ENCODE measurements at regions not wholly inside any gene's neighbourhood (a gene's known extent, or its start where the extent isn't known, plus 50 kb on each side); places are given as distances from the start of the nearest gene placed in this dataset.

DNA sequence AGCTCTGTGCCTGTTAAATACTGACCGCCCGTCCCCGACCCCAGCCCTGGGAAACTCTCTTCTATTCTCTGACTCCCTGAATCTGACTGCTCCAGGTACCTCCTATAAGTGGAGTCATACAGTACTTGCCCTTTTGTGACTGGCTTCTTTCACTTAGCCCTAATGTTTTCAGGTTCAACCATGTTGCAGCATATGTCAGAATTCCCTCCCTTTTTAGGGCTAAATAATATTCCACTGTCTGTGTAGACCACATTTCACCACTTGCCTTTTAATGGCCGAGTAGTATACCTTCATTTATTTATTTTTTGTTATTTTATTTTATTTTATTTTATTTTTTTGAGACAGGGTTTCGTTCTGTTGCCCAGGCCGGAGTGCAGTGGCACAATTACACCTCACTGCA, 96.1 kb upstream of the SLC22A11 start:
- no peak for DNase-seq
- no peak overlapping the region for H3K27ac Mint-ChIP-seq
- H3K36me3 Mint-ChIP-seq (ENCODE audit: low read depth) = no peaks in the 10 kb centered on the region
- no peaks in the 10 kb centered on the region for H3K4me1 Mint-ChIP-seq (ENCODE audit: low read depth)
- no peak overlapping the region for H3K4me3 Mint-ChIP-seq
- POLR2A ChIA-PET = no interaction called here
- CTCF ChIA-PET = no interaction called here
- no peak for ATAC-seq
- H3K9me3 Mint-ChIP-seq (ENCODE audit: insufficient read depth) = no peaks in the 10 kb centered on the region
- no peaks in the 10 kb centered on the region for H3K27me3 Mint-ChIP-seq (ENCODE audit: low read depth)

DNA sequence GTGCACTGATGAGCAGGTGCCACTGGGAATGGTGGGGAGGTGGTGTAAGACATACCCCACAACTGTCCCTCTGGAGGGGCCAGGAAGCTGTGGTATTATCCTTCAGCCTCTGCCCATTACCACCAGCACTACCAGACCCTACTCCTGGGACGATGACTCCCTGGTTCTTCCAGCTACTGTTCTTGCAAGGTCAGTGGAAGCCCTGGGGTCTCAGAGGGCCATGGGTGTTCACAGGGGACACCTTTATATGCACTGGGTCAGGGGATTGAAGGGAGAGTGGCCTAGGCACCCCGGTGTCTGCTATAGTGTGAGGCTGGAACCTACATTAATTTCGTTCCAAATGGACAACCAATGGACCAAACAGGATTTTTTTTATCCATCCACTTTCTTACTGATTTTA, 94.7 kb upstream of the SLC22A11 start:
- no peak overlapping the region for H3K4me3 Mint-ChIP-seq
- H3K36me3 Mint-ChIP-seq (ENCODE audit: low read depth) = no peaks in the 10 kb centered on the region
- no peaks in the 10 kb centered on the region for H3K9me3 Mint-ChIP-seq (ENCODE audit: insufficient read depth)
- ChIA-PET POLR2A (no interaction called here), CTCF (interaction anchor here (2.0 kb wide), 1 partner anchor 12 kb away, joined by 12 read pairs; no protein-coding TSS in a partner anchor)
- ATAC-seq (no peak), DNase-seq (no peak)
- peaks cover 4% of the 10 kb centered on the region for H3K27me3 Mint-ChIP-seq (ENCODE audit: low read depth)
- H3K4me1 Mint-ChIP-seq (ENCODE audit: low read depth) = no peaks in the 10 kb centered on the region
- no peak overlapping the region for H3K27ac Mint-ChIP-seq

DNA sequence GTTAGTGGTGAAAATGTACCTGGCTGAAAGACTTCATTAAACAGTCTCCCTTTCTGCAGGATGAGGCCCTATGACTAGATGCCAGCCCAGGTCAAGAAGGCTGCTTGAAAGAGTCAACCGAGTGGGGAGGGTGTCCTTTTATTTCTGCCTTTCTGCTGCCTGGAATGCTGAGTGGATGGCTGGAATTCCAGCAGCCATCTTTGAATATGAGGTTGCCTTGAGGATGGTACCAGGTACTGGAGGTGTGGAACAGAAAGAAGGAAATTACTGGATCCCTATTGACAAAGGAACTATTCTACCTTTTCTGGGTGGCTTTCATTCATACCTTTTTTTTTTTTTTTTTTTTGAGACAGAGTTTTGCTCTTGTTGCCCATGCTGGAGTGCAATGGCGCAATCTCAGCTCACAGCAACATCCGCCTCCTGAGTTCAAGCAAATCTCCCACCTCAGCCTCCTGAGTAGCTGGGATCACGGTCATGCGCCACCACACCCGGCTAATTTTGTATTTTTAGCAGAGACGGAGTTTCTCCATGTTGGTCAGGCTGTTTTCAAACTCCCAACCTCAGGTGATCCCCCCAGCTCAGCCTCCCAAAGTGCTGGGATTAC, 89.5 kb upstream of the SLC22A11 start:
- Mint-ChIP-seq H3K36me3 (ENCODE audit: low read depth) (no peaks in the 10 kb centered on the region), H3K27me3 (ENCODE audit: low read depth) (peaks cover 22% of the 10 kb centered on the region), H3K9me3 (ENCODE audit: insufficient read depth) (no peaks in the 10 kb centered on the region), H3K27ac (no peak overlapping the region), H3K4me3 (no peak overlapping the region), H3K4me1 (ENCODE audit: low read depth) (no peaks in the 10 kb centered on the region)
- ATAC-seq (no peak), DNase-seq (no peak)
- POLR2A ChIA-PET = no interaction called here
- CTCF ChIA-PET = interaction anchor here (1.6 kb wide), 1 partner anchor 17 kb away, joined by 10 read pairs; no protein-coding TSS in a partner anchor

DNA sequence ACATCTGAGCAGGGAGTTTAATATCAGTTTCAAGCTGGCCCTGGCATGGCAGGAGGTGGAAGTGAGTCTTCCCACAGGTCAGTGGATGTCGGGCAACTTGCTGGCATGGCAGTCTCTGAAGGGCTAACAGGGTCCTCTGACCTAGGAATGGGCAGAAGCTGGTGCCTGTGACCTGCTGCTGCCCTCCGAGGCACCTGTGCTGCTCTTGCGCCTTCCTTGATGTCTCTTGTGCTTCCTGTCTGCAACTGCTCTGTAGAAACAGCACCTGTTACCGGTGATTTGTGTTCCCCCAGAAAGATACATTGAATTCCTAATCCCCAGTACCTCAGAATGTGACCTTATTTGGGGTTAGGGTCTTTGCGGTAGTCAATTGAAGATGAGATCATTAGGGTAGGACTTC, 86.5 kb upstream of the SLC22A11 start:
- Mint-ChIP-seq H3K36me3 (ENCODE audit: low read depth) (no peaks in the 10 kb centered on the region), H3K27ac (no peak overlapping the region), H3K9me3 (ENCODE audit: insufficient read depth) (no peaks in the 10 kb centered on the region), H3K4me3 (no peak overlapping the region), H3K4me1 (ENCODE audit: low read depth) (no peaks in the 10 kb centered on the region), H3K27me3 (ENCODE audit: low read depth) (peaks cover 28% of the 10 kb centered on the region)
- CTCF ChIA-PET = no interaction called here
- DNase-seq (no peak), ATAC-seq (no peak)
- POLR2A ChIA-PET = no interaction called here

DNA sequence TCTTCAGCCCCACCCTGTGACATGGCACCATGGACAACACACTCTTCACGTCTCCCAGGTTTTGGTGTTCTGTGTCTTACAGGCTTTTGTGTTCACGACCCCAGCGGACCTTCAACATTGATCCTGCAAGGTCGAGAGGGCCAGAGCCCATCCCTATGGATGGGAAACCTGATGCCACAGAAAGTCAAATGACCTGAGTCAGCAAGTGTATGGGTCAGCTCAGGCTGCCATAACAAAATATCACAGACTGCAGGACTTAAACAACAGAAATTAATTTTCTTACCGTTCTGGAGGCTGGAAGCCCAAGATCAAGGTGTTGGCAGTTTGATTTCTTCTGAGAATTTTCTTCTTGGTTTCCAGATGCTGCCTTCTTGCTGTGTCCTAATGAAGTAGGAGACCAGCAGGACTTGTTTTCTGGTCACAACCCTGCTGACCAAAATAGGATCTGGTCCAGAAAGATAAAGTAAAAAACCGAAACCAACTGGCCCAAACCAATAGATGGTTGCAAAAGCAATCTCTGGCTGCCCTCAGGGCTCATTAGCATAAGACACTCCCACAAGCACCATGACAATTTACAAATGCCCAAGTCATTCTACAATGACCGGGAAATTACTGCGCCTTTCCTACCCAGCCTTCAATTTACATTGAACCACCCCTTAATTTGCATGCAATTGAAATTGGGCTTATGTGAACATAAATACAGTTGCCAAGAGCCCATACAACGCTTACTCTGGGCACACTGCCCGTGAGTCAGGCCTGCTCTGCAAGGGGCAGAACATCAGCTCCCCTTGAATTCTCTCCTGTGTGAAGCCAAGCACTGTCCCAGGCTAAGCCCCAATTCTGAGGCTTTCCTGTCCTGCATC, 82.9 kb upstream of the SLC22A11 start:
- CTCF ChIA-PET = no interaction called here
- Mint-ChIP-seq H3K36me3 (ENCODE audit: low read depth) (no peaks in the 10 kb centered on the region), H3K27ac (no peak overlapping the region)

DNA sequence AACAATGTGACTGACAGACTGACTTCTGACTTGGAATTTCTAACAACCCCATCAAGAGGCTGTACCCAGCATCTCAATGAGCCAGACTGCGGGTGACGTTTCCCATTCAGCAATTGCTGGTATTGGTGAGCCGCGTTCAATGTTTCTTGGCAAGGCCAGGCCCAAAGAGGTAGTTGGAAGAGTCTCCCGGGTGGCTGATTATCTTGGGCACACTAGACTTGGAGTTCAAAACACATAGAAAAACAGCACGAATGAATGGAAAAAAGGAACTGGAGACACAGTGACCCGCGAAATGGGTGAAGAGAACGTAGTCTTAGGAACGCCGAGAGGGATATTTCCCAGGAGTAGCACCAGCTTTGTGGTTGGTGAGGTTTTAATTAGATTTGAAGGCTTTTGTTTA, 81.1 kb upstream of the SLC22A11 start:
- Mint-ChIP-seq H3K36me3 (ENCODE audit: low read depth) (no peaks in the 10 kb centered on the region), H3K4me3 (no peak overlapping the region), H3K4me1 (ENCODE audit: low read depth) (no peaks in the 10 kb centered on the region), H3K27ac (no peak overlapping the region), H3K27me3 (ENCODE audit: low read depth) (peaks cover 17% of the 10 kb centered on the region), H3K9me3 (ENCODE audit: insufficient read depth) (no peaks in the 10 kb centered on the region)
- DNase-seq (no peak), ATAC-seq (no peak)
- ChIA-PET POLR2A (no interaction called here), CTCF (interaction anchor here (1.7 kb wide), 1 partner anchor 25 kb away, joined by 9 read pairs; no protein-coding TSS in a partner anchor)

More for the DNA sequence above, 82.9 kb upstream of the SLC22A11 start:
- Mint-ChIP-seq H3K9me3 (ENCODE audit: insufficient read depth) (no peaks in the 10 kb centered on the region), H3K4me3 (no peak overlapping the region), H3K27me3 (ENCODE audit: low read depth) (peaks cover 24% of the 10 kb centered on the region), H3K4me1 (ENCODE audit: low read depth) (no peaks in the 10 kb centered on the region)
- DNase-seq = no peak
- POLR2A ChIA-PET = no interaction called here
- no peak for ATAC-seq

DNA sequence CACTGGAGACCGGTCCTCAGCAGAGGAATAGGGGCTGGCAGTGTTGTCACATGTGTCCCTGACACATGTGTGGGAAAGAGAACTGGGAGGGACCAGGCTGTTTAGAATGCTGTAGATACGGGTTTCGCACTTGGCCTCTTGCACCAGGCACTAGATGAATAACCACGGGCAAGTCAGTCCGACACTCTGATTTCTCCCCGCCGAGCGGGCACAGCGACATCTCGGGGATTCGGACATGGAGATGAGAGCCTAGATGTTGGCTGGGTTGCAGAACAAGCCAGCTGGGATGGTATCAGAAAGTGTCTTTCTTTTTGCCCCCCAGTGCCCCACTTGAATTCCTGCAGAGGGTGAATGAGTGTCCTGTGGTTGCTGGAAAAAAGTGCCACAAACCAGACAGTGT, 80.6 kb upstream of the SLC22A11 start:
- DNase-seq (no peak), ATAC-seq (no peak)
- Mint-ChIP-seq H3K27ac (no peak overlapping the region), H3K4me1 (ENCODE audit: low read depth) (no peaks in the 10 kb centered on the region), H3K27me3 (ENCODE audit: low read depth) (peaks cover 17% of the 10 kb centered on the region), H3K4me3 (no peak overlapping the region), H3K9me3 (ENCODE audit: insufficient read depth) (no peaks in the 10 kb centered on the region), H3K36me3 (ENCODE audit: low read depth) (no peaks in the 10 kb centered on the region)
- ChIA-PET CTCF (interaction anchor here (1.7 kb wide), 1 partner anchor 26 kb away, joined by 9 read pairs; no protein-coding TSS in a partner anchor), POLR2A (interaction anchor here (0.7 kb wide), 1 partner anchor 258 kb away, joined by 3 read pairs; no protein-coding TSS in a partner anchor)

DNA sequence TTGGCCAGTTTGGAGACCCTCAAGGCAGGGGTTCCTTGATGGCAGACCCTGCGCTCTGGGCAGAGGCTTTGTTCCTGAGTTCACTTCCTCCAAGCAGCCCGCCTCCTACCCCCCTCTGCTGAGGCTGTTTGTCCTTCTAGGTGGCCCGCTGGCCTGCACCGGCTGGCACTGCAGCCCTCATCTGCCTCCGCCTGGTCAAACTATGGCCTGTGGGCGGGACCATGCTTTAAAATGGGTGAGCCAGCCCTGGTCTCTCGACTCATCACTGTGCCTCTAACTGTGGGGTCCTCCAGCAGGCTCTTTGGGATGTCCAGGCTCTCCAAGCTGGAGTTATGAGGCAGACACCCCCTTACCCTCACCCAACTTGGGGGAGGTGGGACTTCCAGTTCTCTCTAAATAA, 78.9 kb upstream of the SLC22A11 start:
- ATAC-seq (no peak), DNase-seq (no peak)
- Mint-ChIP-seq H3K27me3 (ENCODE audit: low read depth) (peaks cover 12% of the 10 kb centered on the region), H3K36me3 (ENCODE audit: low read depth) (no peaks in the 10 kb centered on the region), H3K4me3 (no peak overlapping the region), H3K27ac (no peak overlapping the region), H3K4me1 (ENCODE audit: low read depth) (no peaks in the 10 kb centered on the region), H3K9me3 (ENCODE audit: insufficient read depth) (no peaks in the 10 kb centered on the region)
- ChIA-PET CTCF (no interaction called here), POLR2A (no interaction called here)

DNA sequence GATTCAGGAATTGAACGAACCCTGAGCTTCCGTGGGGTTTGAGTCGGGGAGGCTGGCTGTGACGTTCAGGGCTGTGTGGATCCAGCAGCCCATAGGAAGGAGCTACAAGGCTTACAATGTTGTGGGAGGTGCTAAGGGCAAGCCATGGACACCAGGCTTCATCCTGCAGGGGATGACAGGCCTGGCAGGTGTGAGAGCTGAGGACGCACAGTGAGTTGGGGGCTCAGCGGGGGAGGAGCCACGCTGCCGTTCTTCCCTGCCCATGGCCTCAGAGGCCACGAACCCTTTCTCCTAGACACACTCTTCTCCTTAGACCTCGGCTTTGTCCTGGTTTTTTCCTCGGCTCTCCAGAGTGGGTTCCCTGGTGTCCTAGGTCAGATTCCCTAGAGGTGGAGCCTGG, 78.1 kb upstream of the SLC22A11 start:
- DNase-seq = no peak
- no peaks in the 10 kb centered on the region for H3K9me3 Mint-ChIP-seq (ENCODE audit: insufficient read depth)
- H3K4me1 Mint-ChIP-seq (ENCODE audit: low read depth) = no peaks in the 10 kb centered on the region
- ChIA-PET CTCF (interaction anchor here (1.4 kb wide), 1 partner anchor 29 kb away, joined by 7 read pairs; no protein-coding TSS in a partner anchor), POLR2A (no interaction called here)
- H3K27me3 Mint-ChIP-seq (ENCODE audit: low read depth) = peaks cover 12% of the 10 kb centered on the region
- H3K4me3 Mint-ChIP-seq = no peak overlapping the region
- no peaks in the 10 kb centered on the region for H3K36me3 Mint-ChIP-seq (ENCODE audit: low read depth)
- no peak overlapping the region for H3K27ac Mint-ChIP-seq
- no peak for ATAC-seq

DNA sequence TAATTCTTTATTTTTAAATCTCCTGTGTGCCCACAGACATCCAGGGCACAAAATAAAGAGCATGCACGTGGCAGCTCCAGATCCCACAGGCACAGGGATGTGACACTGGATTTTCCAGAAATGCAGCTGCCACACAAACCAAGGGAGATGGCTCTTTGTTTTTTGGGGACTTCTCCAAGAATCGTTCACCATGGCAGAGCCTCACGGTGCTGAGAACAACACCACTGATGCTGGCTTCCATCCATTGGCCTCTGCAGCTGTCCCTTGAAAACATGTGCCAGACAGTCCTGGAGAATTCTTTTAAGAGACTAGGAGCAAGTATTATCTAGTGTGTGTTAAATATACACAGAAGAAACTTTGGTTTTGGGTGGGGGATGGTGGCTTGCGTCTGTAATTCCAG, 73.2 kb upstream of the SLC22A11 start:
- ChIA-PET POLR2A (no interaction called here), CTCF (no interaction called here)
- Mint-ChIP-seq H3K36me3 (ENCODE audit: low read depth) (no peaks in the 10 kb centered on the region), H3K27ac (no peak overlapping the region), H3K4me1 (ENCODE audit: low read depth) (no peaks in the 10 kb centered on the region), H3K4me3 (no peak overlapping the region), H3K27me3 (ENCODE audit: low read depth) (peaks cover 12% of the 10 kb centered on the region), H3K9me3 (ENCODE audit: insufficient read depth) (no peaks in the 10 kb centered on the region)
- DNase-seq (no peak), ATAC-seq (no peak)

DNA sequence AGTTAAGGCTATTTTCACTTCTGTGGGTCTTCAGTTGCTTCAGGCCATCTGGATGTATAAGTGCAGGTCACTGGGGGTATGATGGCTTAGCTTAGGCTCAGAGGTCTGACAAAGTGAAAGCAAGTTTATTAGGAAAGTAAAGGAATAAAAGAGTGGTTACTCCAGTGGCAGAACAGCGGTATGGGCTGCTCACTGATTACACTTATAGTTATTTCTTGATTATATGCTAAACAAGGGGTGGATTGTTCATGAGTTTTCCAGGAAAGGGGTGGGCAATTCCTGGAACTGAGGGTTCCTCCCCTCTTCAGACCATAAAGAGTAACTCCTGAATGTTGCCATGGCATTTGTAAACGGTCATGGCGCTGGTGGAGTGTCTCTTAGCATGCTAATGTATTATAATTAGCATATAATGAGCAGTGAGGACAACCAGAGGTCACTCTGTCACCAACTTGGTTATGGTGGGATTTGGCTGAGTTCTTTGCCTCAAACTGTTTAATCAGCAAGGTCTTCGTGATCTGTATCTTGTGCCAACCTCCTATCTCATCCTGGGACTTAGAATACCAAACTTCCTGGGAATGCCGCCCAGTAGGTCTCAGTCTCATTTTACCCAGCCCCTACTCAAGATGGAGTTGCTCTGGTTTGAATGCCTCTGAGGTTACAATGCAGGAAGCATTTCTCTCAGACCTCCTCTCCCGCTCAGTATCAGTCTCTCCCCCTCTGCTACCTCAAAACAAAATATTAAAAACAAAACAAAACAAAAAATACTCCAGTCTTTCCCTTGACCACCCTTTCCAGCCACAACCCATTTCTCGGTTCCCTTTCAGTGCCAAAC, 71.3 kb upstream of the SLC22A11 start:
- Mint-ChIP-seq H3K27ac (no peak overlapping the region), H3K4me3 (no peak overlapping the region), H3K9me3 (ENCODE audit: insufficient read depth) (no peaks in the 10 kb centered on the region), H3K27me3 (ENCODE audit: low read depth) (peaks cover 11% of the 10 kb centered on the region), H3K4me1 (ENCODE audit: low read depth) (no peaks in the 10 kb centered on the region), H3K36me3 (ENCODE audit: low read depth) (no peaks in the 10 kb centered on the region)
- ChIA-PET POLR2A (no interaction called here), CTCF (no interaction called here)
- no peak for DNase-seq
- ATAC-seq = no peak

DNA sequence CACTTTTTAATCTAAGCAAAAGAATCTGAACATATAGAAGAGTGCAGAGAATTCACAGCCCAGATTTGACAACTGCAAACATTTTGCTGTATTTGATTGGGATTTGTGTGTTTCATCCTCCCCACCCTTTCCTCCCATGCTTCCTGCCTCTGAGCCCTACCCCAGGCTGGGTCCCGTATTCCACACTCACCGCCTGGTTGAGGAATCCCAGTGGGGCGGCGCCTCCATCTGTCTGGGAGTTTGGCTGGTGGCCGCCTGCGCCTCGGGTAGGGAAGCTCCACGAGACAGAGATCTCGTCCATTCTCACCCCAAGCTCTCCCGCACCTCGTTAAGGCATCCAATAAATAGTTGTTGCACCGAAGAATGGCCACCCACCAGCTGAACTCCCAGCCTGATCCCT, 70.7 kb upstream of the SLC22A11 start:
- Mint-ChIP-seq H3K27ac (no peak overlapping the region), H3K4me1 (ENCODE audit: low read depth) (no peaks in the 10 kb centered on the region), H3K36me3 (ENCODE audit: low read depth) (no peaks in the 10 kb centered on the region), H3K4me3 (no peak overlapping the region), H3K27me3 (ENCODE audit: low read depth) (peaks cover 12% of the 10 kb centered on the region), H3K9me3 (ENCODE audit: insufficient read depth) (no peaks in the 10 kb centered on the region)
- POLR2A ChIA-PET = no interaction called here
- DNase-seq (no peak), ATAC-seq (no peak)
- CTCF ChIA-PET = no interaction called here
